Effector memory CD8-positive, alpha-beta T cell (primary cell): ENCODE measurements at regions not wholly inside any gene's neighbourhood (a gene's known extent, or its start where the extent isn't known, plus 50 kb on each side); places are given as distances from the start of the nearest gene placed in this dataset.
"Not testable (repeated sequence)": the region's sequence is repeated elsewhere in the genome, so short reads cannot be mapped to it uniquely, and the experiment has no call there.

ENCODE experiments used
- ATAC-seq: fragments of 150-1000 bp; cut with Tn5 transposase; replicated peaks from 2 replicates; pipeline ENCODE4 v1.10.0; 2021; ENCODE audit warnings: mild to moderate bottlenecking, moderate library complexity
- DNase-seq, 3 experiments: peaks; one replicate each; pipeline ENCODE4 v3.0.0; 2021
- H3K27ac Mint-ChIP-seq, 2 donors: one replicate each; pipeline ENCODE4 v1.8.0; 2022; ENCODE audit warnings: mild to moderate bottlenecking in 2 of 2, mixed read lengths in 2 of 2, moderate library complexity in 2 of 2
- H3K27me3 Mint-ChIP-seq, 2 donors: one replicate each; pipeline ENCODE4 v1.8.0; 2022; ENCODE audit warnings: mixed read lengths in 2 of 2
- H3K36me3 Mint-ChIP-seq: one replicate; pipeline ENCODE4 v1.8.0; 2022; ENCODE audit warnings: mild to moderate bottlenecking, moderate library complexity, mixed read lengths; ENCODE audit not compliant: insufficient read depth
- H3K4me1 Mint-ChIP-seq, 2 donors: one replicate each; pipeline ENCODE4 v1.8.0; 2022; ENCODE audit warnings: low read depth in 2 of 2, mixed read lengths in 2 of 2
- H3K4me3 Mint-ChIP-seq, 2 donors: one replicate each; pipeline ENCODE4 v1.8.0; 2022; ENCODE audit warnings: mild to moderate bottlenecking in 2 of 2, mixed read lengths in 2 of 2, moderate library complexity in 2 of 2
- H3K9me3 Mint-ChIP-seq, 2 donors: one replicate each; pipeline ENCODE4 v1.8.0; 2022; ENCODE audit warnings: mixed read lengths in 2 of 2

DNA sequence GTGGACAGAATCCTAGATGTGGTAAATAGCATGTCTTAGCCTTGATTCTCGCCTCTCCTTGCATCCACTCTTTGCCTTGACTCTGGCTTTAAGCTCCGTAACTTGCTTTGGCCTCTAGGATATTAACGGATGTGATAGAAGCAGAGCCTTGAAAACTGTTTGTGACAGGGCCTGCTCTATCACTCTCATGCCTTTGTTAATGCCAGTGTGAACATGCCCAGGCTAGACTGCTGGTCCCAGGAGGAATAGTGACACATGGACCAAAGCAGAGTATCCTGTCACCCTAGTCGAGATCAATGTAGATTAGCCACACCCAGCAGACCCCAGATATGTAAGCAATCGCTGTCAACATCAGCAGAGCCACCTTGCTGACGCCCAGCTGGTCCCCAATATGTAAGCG is 109.9 kb upstream of the C9orf72 start:
- H3K9me3 Mint-ChIP-seq = no peaks in the 10 kb centered on the region
- no peaks in the 10 kb centered on the region for H3K36me3 Mint-ChIP-seq
- ATAC-seq = no peak
- peaks cover 7 to 11% of the 10 kb centered on the region in 2 donors for H3K27me3 Mint-ChIP-seq
- DNase-seq = no peak
- no peak overlapping the region for H3K4me3 Mint-ChIP-seq
- no peak overlapping the region for H3K27ac Mint-ChIP-seq
- no peaks in the 10 kb centered on the region for H3K4me1 Mint-ChIP-seq

DNA sequence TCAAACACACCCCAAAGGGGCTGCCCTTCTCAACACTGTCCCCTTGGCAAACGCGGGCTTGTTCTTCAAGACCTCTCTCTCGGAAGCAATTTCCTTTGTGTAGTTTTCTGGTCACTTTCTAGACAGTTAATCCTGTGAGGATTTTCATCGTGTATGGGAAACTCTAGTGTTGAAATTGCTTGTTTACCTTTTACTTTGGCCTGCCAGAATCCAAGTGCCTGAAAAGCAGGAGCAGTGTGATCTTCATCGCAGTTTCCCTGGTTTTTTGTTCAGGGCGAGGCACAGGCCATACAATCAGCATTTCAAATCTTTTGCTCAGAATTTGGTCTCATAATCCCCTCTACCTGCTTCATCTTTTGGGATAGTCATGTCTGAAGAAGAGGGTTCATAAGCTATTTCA is 115.7 kb upstream of the C9orf72 start:
- Mint-ChIP-seq H3K9me3 (no peaks in the 10 kb centered on the region), H3K36me3 (no peaks in the 10 kb centered on the region), H3K4me1 (no peaks in the 10 kb centered on the region), H3K4me3 (no peak overlapping the region), H3K27me3 (no peaks in the 10 kb centered on the region), H3K27ac (no peak overlapping the region)
- no peak for DNase-seq
- ATAC-seq = no peak

DNA sequence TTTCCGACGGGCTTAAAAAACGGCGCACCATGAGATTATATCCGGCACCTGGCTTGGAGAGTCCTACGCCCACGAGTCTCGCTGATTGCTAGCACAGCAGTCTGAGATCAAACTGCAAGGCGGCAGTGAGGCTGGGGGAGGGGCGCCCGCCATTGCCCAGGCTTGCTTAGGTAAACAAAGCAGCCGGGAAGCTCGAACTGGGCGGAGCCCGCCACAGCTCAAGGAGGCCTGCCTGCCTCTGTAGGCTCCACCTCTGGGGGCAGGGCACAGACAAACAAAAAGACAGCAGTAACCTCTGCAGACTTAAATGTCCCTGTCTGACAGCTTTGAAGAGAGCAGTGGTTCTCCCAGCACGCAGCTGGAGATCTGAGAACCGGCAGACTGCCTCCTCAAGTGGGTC is 117.5 kb upstream of the C9orf72 start:
- DNase-seq = not testable (repeated sequence)

DNA sequence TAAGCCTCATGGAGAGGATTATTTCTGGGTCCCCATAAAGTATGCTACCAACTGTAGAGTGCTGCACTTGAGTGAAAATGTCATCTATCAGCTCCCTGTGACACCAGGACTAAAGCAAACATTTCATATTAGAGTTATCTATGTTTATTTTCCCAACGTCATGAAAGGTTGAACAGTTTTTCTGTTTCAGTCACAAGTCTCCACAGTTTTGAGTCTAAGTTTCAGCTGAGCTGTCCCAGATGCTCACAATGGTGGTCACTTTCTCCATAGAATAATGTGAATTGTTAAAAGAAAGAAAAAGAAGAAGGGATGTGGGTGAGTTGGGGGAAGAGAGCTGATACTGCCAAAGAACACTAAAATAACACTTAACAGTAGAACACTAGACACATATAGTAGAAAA is 126.3 kb upstream of the C9orf72 start:
- no peak overlapping the region for H3K4me3 Mint-ChIP-seq
- H3K27me3 Mint-ChIP-seq = no peaks in the 10 kb centered on the region
- no peaks in the 10 kb centered on the region for H3K4me1 Mint-ChIP-seq
- no peak overlapping the region for H3K27ac Mint-ChIP-seq
- no peaks in the 10 kb centered on the region for H3K36me3 Mint-ChIP-seq
- DNase-seq (no peak), ATAC-seq (no peak)
- peaks cover 0 to 4% of the 10 kb centered on the region in 2 donors for H3K9me3 Mint-ChIP-seq

More for the DNA sequence above, 117.5 kb upstream of the C9orf72 start:
- not testable (repeated sequence) for H3K4me3 Mint-ChIP-seq, H3K4me1 Mint-ChIP-seq, H3K9me3 Mint-ChIP-seq, H3K36me3 Mint-ChIP-seq, ATAC-seq, H3K27me3 Mint-ChIP-seq, H3K27ac Mint-ChIP-seq

DNA sequence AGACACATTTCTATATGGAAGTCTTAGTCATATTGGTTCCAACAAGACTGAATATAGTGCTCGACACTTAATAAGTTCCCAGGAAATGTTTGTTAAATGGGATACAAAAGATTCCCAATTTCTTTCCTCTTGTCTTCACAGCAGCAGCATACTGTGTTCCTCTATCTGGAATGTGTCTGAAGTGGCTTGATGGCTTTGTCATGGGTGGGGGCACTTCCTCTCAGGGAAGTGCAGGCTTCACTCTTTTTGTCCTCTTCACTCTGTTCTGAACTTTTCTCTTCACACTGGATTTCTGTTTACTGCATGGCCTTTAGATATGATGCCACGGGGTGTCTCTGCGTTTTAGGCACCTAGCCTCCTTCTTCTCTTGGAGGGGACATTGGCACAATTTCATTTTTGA is 127.7 kb upstream of the C9orf72 start:
- Mint-ChIP-seq H3K27me3 (no peaks in the 10 kb centered on the region), H3K4me1 (no peaks in the 10 kb centered on the region), H3K4me3 (no peak overlapping the region), H3K27ac (no peak overlapping the region), H3K36me3 (no peaks in the 10 kb centered on the region), H3K9me3 (peaks cover 0 to 4% of the 10 kb centered on the region in 2 donors)
- DNase-seq (no peak), ATAC-seq (no peak)

DNA sequence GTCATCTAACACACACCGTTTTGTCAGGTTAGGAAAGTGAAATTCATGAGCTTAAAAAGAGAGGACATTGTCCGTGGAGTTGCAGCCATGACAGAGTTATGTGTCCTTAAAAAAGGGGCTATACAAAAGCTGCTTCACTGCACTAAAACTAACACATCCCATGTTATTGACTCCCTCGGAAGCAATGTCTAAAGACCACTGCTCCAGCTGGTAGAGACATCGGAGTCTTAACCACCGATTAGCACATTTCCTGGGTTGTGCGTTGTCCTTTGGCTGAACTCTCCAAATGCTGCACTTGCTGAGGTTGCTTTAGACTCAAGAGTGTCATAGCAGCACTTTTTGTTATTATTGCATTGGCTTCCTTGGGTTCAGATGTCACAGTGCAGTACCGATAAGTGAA is 128.3 kb upstream of the C9orf72 start:
- ATAC-seq = no peak
- no peak overlapping the region for H3K27ac Mint-ChIP-seq
- no peak for DNase-seq
- H3K4me3 Mint-ChIP-seq = no peak overlapping the region
- peaks cover 0 to 4% of the 10 kb centered on the region in 2 donors for H3K9me3 Mint-ChIP-seq
- no peaks in the 10 kb centered on the region for H3K36me3 Mint-ChIP-seq
- H3K27me3 Mint-ChIP-seq = no peaks in the 10 kb centered on the region
- H3K4me1 Mint-ChIP-seq = no peaks in the 10 kb centered on the region

DNA sequence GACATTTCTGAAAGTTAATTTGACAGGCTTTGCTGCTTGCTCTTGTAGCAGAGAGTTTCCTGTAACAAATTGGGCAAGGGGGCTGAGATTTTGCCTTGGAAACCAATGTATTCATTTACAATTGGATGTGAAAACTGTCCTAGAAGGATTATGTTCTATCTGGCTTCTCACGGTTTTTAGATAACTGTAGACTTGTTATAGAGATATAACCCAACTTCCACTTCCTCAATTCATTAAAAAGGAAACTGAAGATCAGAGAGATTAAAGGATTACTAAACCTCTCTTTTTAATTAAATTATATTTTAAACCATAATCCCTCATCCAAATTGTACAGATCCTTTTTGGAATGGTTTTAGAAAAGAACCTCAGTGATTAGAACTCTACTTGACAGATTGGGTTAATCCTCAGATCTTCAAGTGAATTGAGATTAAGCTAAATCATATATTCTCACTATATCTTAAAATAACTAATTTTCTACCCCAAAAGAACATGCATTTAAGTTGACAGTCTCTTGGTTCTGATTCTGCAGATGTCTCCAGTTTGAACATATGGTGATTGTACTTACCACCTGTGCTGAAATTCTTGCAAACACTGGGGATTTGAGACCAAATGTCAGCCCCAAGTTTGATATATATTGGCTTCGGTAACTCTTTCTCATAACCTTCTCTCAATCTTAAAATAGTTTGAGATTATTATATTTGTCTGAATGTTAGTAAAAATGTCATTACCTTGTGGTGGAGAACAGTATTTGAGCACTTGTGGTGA is 130.1 kb upstream of the C9orf72 start:
- Mint-ChIP-seq H3K4me1 (no peaks in the 10 kb centered on the region), H3K27ac (no peak overlapping the region), H3K4me3 (no peak overlapping the region), H3K36me3 (no peaks in the 10 kb centered on the region), H3K9me3 (peaks cover 0 to 4% of the 10 kb centered on the region in 2 donors), H3K27me3 (no peaks in the 10 kb centered on the region)
- ATAC-seq = no peak
- DNase-seq = no peak

DNA sequence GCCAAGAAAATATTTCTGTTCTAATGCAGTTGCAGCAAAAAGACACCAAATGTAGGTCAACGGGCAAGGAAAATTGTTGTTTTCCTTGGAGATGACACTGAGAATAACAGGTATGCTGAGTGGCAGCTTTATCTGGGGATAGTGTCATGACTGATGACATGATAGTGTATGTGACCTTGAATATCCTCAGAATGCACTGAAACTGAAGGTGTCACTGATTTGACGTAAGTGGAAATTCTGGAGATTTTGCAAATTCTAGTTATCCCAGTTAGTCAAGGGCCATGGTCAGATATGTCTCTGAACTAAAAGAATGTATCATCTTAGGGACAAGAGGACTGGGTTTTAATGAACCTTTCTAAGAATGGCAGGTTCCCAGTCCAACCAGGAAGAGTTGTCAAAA is 138.0 kb upstream of the C9orf72 start:
- Mint-ChIP-seq H3K4me1 (no peaks in the 10 kb centered on the region), H3K9me3 (peaks cover 0 to 3% of the 10 kb centered on the region in 2 donors), H3K27ac (no peak overlapping the region), H3K27me3 (peaks cover 0 to 5% of the 10 kb centered on the region in 2 donors), H3K4me3 (no peak overlapping the region), H3K36me3 (no peaks in the 10 kb centered on the region)
- ATAC-seq (no peak), DNase-seq (no peak)

DNA sequence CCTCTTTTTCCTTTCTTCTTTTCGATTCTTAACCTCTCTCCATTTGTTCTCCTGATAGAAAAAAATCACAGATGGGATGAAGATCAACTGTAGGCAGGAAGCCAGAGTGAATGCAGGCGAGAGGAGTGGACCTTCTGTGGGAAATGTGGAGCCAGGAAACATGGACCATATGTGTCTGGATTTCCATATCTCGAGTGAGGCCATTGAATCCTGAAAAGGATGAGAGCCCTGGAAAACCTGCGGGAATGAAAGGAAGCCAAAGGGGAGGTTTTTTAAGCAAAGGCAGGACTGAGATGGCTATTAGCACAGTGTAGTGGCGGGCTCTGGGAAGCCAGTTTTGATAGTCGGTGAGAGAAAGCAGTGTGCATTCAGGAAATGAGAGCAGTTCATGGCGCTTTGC is 139.5 kb upstream of the C9orf72 start:
- Mint-ChIP-seq H3K9me3 (peaks cover 0 to 3% of the 10 kb centered on the region in 2 donors), H3K4me3 (no peak overlapping the region), H3K36me3 (no peaks in the 10 kb centered on the region), H3K27me3 (peaks cover 0 to 10% of the 10 kb centered on the region in 2 donors), H3K27ac (no peak overlapping the region), H3K4me1 (no peaks in the 10 kb centered on the region)
- ATAC-seq = no peak
- no peak for DNase-seq

DNA sequence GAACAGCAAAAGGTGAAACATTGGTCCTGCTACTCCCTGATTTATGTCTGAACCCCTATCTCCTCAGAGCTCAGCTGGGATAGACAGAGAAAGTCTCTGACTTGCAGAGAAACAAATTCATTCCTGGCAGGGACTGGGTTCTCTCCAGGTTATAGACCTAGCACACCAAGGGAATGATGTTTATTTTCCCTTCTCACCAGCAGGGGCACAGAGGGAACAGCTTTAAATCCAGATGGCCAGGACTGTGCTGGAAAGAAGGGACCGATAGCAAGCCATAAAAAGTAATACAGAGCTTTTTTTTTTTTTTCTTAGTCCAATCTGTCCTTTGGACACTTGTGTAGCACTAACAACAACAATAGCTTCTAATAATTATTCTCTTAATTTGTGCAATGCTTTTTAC is 141.1 kb upstream of the C9orf72 start:
- Mint-ChIP-seq H3K27me3 (peaks cover 0 to 10% of the 10 kb centered on the region in 2 donors), H3K27ac (no peak overlapping the region), H3K9me3 (peaks cover 0 to 3% of the 10 kb centered on the region in 2 donors), H3K36me3 (no peaks in the 10 kb centered on the region), H3K4me1 (no peaks in the 10 kb centered on the region), H3K4me3 (no peak overlapping the region)
- ATAC-seq (no peak), DNase-seq (no peak)

DNA sequence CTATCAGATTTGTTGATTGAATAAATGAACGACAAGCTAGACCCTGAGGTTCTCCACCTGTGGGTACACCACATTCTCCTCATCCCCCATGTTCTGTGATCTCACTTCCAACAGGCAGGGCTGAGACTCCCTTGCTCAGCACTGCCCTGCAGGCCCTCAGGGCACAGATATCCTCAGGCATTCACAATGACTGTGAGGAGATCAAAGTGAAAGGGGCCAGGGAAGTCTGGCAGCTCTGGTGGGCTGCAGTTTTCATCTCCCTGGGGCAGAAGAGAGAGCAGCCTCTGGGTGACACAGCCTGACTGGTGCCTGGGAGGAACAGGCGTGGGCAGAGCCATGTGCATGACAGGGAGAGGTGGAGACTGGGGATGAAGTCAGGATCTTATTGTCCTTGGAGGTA is 142.4 kb upstream of the C9orf72 start:
- Mint-ChIP-seq H3K9me3 (peaks cover 0 to 3% of the 10 kb centered on the region in 2 donors), H3K4me1 (no peaks in the 10 kb centered on the region), H3K36me3 (no peaks in the 10 kb centered on the region), H3K27me3 (peaks cover 0 to 10% of the 10 kb centered on the region in 2 donors), H3K4me3 (no peak overlapping the region), H3K27ac (no peak overlapping the region)
- ATAC-seq (no peak), DNase-seq (no peak)

DNA sequence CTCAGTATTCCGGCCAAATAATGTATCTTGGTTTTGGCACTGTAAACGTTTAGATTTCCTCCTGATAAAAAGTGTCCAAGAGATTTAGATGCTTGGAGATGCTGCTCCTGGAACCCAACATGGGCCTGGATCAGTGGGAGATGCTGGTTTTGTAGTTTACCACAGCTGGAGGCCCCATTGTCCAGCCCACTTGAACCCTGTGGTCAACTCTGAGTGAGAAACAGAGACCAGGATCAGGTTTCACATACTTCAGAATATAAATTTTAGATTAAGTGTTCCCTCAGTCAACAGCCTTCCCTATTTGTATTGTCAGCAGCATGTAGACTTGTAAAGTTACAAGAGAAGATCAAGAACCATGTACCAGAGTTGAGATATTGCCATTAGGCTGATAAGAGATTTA is 144.7 kb upstream of the C9orf72 start:
- no peak overlapping the region for H3K27ac Mint-ChIP-seq
- ATAC-seq (no peak), DNase-seq (no peak)
- H3K27me3 Mint-ChIP-seq = peaks cover 9 to 10% of the 10 kb centered on the region in 2 donors
- H3K9me3 Mint-ChIP-seq = no peaks in the 10 kb centered on the region
- no peak overlapping the region for H3K4me3 Mint-ChIP-seq
- no peaks in the 10 kb centered on the region for H3K4me1 Mint-ChIP-seq
- no peaks in the 10 kb centered on the region for H3K36me3 Mint-ChIP-seq

DNA sequence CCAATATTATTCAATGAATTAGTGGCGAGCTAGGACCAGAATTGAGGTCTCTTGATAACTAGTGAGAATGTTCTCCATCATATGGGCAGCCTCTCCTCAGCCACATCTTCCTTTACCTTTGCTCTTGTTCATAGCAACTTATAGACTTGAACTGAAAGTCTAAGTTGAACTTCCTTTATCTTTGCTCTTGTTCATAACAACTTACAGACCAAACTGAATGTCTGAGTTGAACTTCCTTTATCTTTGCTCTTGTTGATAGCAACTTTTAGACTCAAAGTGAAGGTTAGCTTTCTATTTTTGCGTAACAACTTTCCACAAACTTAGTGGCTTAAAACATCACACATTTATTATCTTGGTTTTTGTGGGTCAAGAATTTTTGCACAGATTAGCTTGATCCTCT is 146.4 kb upstream of the C9orf72 start:
- Mint-ChIP-seq H3K4me3 (no peak overlapping the region), H3K27ac (no peak overlapping the region), H3K9me3 (no peaks in the 10 kb centered on the region), H3K36me3 (no peaks in the 10 kb centered on the region), H3K27me3 (peaks cover 16 to 19% of the 10 kb centered on the region in 2 donors), H3K4me1 (no peaks in the 10 kb centered on the region)
- DNase-seq (no peak), ATAC-seq (no peak)

DNA sequence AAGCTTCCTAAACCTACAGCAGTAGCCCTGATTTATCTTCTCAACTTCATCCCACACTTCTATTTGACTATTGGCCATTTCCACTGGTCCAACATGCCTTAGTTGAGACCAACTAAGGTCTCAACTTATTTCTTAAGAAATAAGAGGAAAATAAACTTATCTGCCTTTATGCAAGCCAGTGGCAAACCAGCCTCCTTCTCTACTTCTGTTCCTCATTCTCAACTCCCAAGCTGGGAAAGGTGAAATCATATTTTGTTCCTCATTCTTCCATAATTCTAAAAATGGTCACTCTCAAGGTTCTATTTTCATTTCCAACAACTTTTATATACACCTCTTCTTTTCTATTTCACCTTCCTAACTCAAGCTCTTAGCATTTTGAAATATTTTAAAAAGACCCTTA is 149.6 kb upstream of the C9orf72 start:
- Mint-ChIP-seq H3K4me3 (no peak overlapping the region), H3K36me3 (no peaks in the 10 kb centered on the region), H3K27ac (no peak overlapping the region), H3K4me1 (no peaks in the 10 kb centered on the region), H3K9me3 (no peaks in the 10 kb centered on the region), H3K27me3 (peaks cover 5 to 19% of the 10 kb centered on the region in 2 donors)
- no peak for ATAC-seq
- no peak for DNase-seq
